ENCODE measurements at regions not wholly inside any gene's neighbourhood (a gene's known extent, or its start where the extent isn't known, plus 50 kb on each side); places are given as distances from the start of the nearest gene placed in this dataset.

DNA sequence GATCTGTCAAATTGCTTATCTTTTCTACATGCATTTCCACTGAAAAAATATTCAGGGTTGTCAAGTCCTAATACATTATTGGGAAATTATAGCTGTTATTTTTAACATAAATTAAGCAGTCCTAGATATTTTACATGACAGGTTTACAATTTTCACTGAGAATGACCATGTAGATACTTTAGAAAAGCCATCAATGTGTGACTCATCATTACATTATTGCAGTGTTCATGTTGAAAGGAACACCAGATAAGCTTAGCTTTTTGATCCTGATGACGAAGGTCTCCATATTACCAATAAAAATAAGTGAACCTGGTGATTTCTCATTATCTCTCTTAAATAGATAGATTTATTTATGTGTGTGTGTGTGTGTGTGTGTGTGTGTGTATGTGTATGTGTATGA is 529.5 kb upstream of the PCDH15 start:
- no peak for TF ChIP-seq HDGF (IDR thresholded peaks at IDR 0.05)
- TF ChIP-seq, protein P1, sequence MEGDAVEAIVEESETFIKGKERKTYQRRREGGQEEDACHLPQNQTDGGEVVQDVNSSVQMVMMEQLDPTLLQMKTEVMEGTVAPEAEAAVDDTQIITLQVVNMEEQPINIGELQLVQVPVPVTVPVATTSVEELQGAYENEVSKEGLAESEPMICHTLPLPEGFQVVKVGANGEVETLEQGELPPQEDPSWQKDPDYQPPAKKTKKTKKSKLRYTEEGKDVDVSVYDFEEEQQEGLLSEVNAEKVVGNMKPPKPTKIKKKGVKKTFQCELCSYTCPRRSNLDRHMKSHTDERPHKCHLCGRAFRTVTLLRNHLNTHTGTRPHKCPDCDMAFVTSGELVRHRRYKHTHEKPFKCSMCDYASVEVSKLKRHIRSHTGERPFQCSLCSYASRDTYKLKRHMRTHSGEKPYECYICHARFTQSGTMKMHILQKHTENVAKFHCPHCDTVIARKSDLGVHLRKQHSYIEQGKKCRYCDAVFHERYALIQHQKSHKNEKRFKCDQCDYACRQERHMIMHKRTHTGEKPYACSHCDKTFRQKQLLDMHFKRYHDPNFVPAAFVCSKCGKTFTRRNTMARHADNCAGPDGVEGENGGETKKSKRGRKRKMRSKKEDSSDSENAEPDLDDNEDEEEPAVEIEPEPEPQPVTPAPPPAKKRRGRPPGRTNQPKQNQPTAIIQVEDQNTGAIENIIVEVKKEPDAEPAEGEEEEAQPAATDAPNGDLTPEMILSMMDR (IDR thresholded peaks at IDR 0.05 in 2 of 3, conservative IDR thresholded peaks at IDR 0.05 in 1 of 3; ENCODE audit: control insufficient read depth in 2 of 3, extremely low read depth in 1 of 3, insufficient read depth in 1 of 3, low read depth in 3 of 3, low read length in 3 of 3): no peak
